ENCODE measurements at regions not wholly inside any gene's neighbourhood (a gene's known extent, or its start where the extent isn't known, plus 50 kb on each side); places are given as distances from the start of the nearest gene placed in this dataset.

- Mint-ChIP-seq H3K4me1 (ENCODE audit: low read depth) (peaks cover 2% of the 10 kb centered on the region), H3K4me3 (no peak overlapping the region), H3K36me3 (no peaks in the 10 kb centered on the region), H3K27me3 (no peaks in the 10 kb centered on the region), H3K27ac (no peak overlapping the region), H3K9me3 (no peaks in the 10 kb centered on the region)
- no peak for DNase-seq
- ChIA-PET POLR2A (no interaction called here), CTCF (no interaction called here)
- intact Hi-C loops (cut with micrococcal nuclease) = no loop called here
These were observed 377.2 kb upstream of the DDI1 start for GRCh38 chr11:103659206-103659618.

- no peak for DNase-seq
- ChIA-PET POLR2A (no interaction called here), CTCF (no interaction called here)
- H3K4me1 Mint-ChIP-seq (ENCODE audit: low read depth) = peaks cover 2% of the 10 kb centered on the region
- intact Hi-C loops (cut with micrococcal nuclease) = no loop called here
- H3K9me3 Mint-ChIP-seq = no peaks in the 10 kb centered on the region
- H3K4me3 Mint-ChIP-seq = no peak overlapping the region
- H3K27ac Mint-ChIP-seq = no peak overlapping the region
- no peaks in the 10 kb centered on the region for H3K27me3 Mint-ChIP-seq
- no peaks in the 10 kb centered on the region for H3K36me3 Mint-ChIP-seq
These were observed 376.7 kb upstream of the DDI1 start for GRCh38 chr11:103659743-103660142.

- CTCF ChIA-PET = no interaction called here
- DNase-seq = no peak
- no peaks in the 10 kb centered on the region for H3K36me3 Mint-ChIP-seq
- no peaks in the 10 kb centered on the region for H3K9me3 Mint-ChIP-seq
- intact Hi-C loops (cut with micrococcal nuclease) = no loop called here
- no peak overlapping the region for H3K4me3 Mint-ChIP-seq
- H3K4me1 Mint-ChIP-seq (ENCODE audit: low read depth) = peaks cover 2% of the 10 kb centered on the region
- no peak overlapping the region for H3K27ac Mint-ChIP-seq
- no peaks in the 10 kb centered on the region for H3K27me3 Mint-ChIP-seq
- POLR2A ChIA-PET = no interaction called here
These were observed 375.3 kb upstream of the DDI1 start for GRCh38 chr11:103661185-103661584.

- Mint-ChIP-seq H3K4me1 (ENCODE audit: low read depth) (peaks cover 2% of the 10 kb centered on the region), H3K4me3 (no peak overlapping the region), H3K9me3 (no peaks in the 10 kb centered on the region), H3K27me3 (no peaks in the 10 kb centered on the region), H3K36me3 (no peaks in the 10 kb centered on the region), H3K27ac (no peak overlapping the region)
- ChIA-PET POLR2A (no interaction called here), CTCF (no interaction called here)
- no peak for DNase-seq
- intact Hi-C loops (cut with micrococcal nuclease) = no loop called here
These were observed 374.4 kb upstream of the DDI1 start for GRCh38 chr11:103661991-103662390.

GRCh38 chr11:103662880-103663279 lies 373.6 kb upstream of the DDI1 start:
- ChIA-PET CTCF (no interaction called here), POLR2A (no interaction called here)
- no peaks in the 10 kb centered on the region for H3K27me3 Mint-ChIP-seq
- no peak for DNase-seq
- H3K27ac Mint-ChIP-seq = no peak overlapping the region
- no peaks in the 10 kb centered on the region for H3K9me3 Mint-ChIP-seq
- peaks cover 2% of the 10 kb centered on the region for H3K4me1 Mint-ChIP-seq (ENCODE audit: low read depth)
- intact Hi-C loops (cut with micrococcal nuclease) = no loop called here
- no peaks in the 10 kb centered on the region for H3K36me3 Mint-ChIP-seq
- H3K4me3 Mint-ChIP-seq = no peak overlapping the region

GRCh38 chr11:103668859-103669258 lies 367.6 kb upstream of the DDI1 start:
- intact Hi-C loops (cut with micrococcal nuclease) = no loop called here
- H3K27me3 Mint-ChIP-seq = peaks cover 4% of the 10 kb centered on the region
- no peaks in the 10 kb centered on the region for H3K9me3 Mint-ChIP-seq
- no peak overlapping the region for H3K27ac Mint-ChIP-seq
- CTCF ChIA-PET = no interaction called here
- POLR2A ChIA-PET = no interaction called here
- H3K4me1 Mint-ChIP-seq (ENCODE audit: low read depth) = no peaks in the 10 kb centered on the region
- H3K36me3 Mint-ChIP-seq = no peaks in the 10 kb centered on the region
- no peak for DNase-seq
- no peak overlapping the region for H3K4me3 Mint-ChIP-seq

GRCh38 chr11:103671143-103671651 lies 365.2 kb upstream of the DDI1 start:
- Mint-ChIP-seq H3K4me1 (ENCODE audit: low read depth) (no peaks in the 10 kb centered on the region), H3K27me3 (peaks cover 4% of the 10 kb centered on the region), H3K36me3 (no peaks in the 10 kb centered on the region), H3K9me3 (no peaks in the 10 kb centered on the region), H3K27ac (no peak overlapping the region), H3K4me3 (no peak overlapping the region)
- no peak for DNase-seq
- CTCF ChIA-PET = no interaction called here
- intact Hi-C loops (cut with micrococcal nuclease) = no loop called here
- POLR2A ChIA-PET = no interaction called here

- Mint-ChIP-seq H3K36me3 (no peaks in the 10 kb centered on the region), H3K27ac (no peak overlapping the region), H3K9me3 (no peaks in the 10 kb centered on the region), H3K4me3 (no peak overlapping the region), H3K4me1 (ENCODE audit: low read depth) (no peaks in the 10 kb centered on the region), H3K27me3 (peaks cover 4% of the 10 kb centered on the region)
- ChIA-PET CTCF (no interaction called here), POLR2A (no interaction called here)
- intact Hi-C loops (cut with micrococcal nuclease) = no loop called here
- no peak for DNase-seq
These were observed 362.7 kb upstream of the DDI1 start for GRCh38 chr11:103673773-103674172.

GRCh38 chr11:103676413-103676812 lies 360.0 kb upstream of the DDI1 start:
- Mint-ChIP-seq H3K36me3 (no peaks in the 10 kb centered on the region), H3K4me1 (ENCODE audit: low read depth) (no peaks in the 10 kb centered on the region), H3K9me3 (no peaks in the 10 kb centered on the region), H3K4me3 (no peak overlapping the region), H3K27me3 (peaks cover 2% of the 10 kb centered on the region), H3K27ac (no peak overlapping the region)
- POLR2A ChIA-PET = no interaction called here
- intact Hi-C loops (cut with micrococcal nuclease) = no loop called here
- CTCF ChIA-PET = no interaction called here
- no peak for DNase-seq

- H3K27ac Mint-ChIP-seq = no peak overlapping the region
- CTCF ChIA-PET = interaction anchor here (1.2 to 3.4 kb wide), 3 partner anchors 12 to 400 kb away, joined by 3 to 17 read pairs (median 3); no protein-coding TSS in a partner anchor
- H3K36me3 Mint-ChIP-seq = no peaks in the 10 kb centered on the region
These were observed 355.6 kb upstream of the DDI1 start for GRCh38 chr11:103680826-103681225.

GRCh38 chr11:103681855-103682254 lies 354.6 kb upstream of the DDI1 start:
- Mint-ChIP-seq H3K27ac (no peak overlapping the region), H3K4me3 (no peak overlapping the region), H3K4me1 (ENCODE audit: low read depth) (peaks cover 3% of the 10 kb centered on the region), H3K9me3 (no peaks in the 10 kb centered on the region), H3K27me3 (no peaks in the 10 kb centered on the region), H3K36me3 (no peaks in the 10 kb centered on the region)
- DNase-seq = no peak
- POLR2A ChIA-PET = no interaction called here
- intact Hi-C loops (cut with micrococcal nuclease) = loop anchor here (5.0 kb wide), 3 partner anchors 470 to 1320 kb away; no protein-coding TSS in a partner anchor
- CTCF ChIA-PET = interaction anchor here (1.0 to 3.4 kb wide), 8 partner anchors 11 to 572 kb away, joined by 3 to 17 read pairs (median 3); no protein-coding TSS in a partner anchor

More at GRCh38 chr11:103680826-103681225, 355.6 kb upstream of the DDI1 start:
- DNase-seq = no peak
- H3K4me1 Mint-ChIP-seq (ENCODE audit: low read depth) = peaks cover 3% of the 10 kb centered on the region
- no peak overlapping the region for H3K4me3 Mint-ChIP-seq
- POLR2A ChIA-PET = no interaction called here
- no peaks in the 10 kb centered on the region for H3K9me3 Mint-ChIP-seq
- intact Hi-C loops (cut with micrococcal nuclease) = loop anchor here (5.0 kb wide), 3 partner anchors 471 to 1321 kb away; no protein-coding TSS in a partner anchor
- no peaks in the 10 kb centered on the region for H3K27me3 Mint-ChIP-seq

GRCh38 chr11:103682318-103683184 lies 353.9 kb upstream of the DDI1 start:
- no peaks in the 10 kb centered on the region for H3K27me3 Mint-ChIP-seq
- peaks cover 3% of the 10 kb centered on the region for H3K4me1 Mint-ChIP-seq (ENCODE audit: low read depth)
- H3K36me3 Mint-ChIP-seq = no peaks in the 10 kb centered on the region
- ChIA-PET POLR2A (no interaction called here), CTCF (interaction anchor here (0.7 to 3.4 kb wide), 9 partner anchors 10 to 571 kb away, joined by 3 to 17 read pairs (median 3); partner anchors contain the start of gene PDGFD)
- H3K27ac Mint-ChIP-seq = no peak overlapping the region
- H3K9me3 Mint-ChIP-seq = no peaks in the 10 kb centered on the region
- H3K4me3 Mint-ChIP-seq = no peak overlapping the region
- intact Hi-C loops (cut with micrococcal nuclease) = loop anchor here (5.0 kb wide), 3 partner anchors 470 to 1320 kb away; no protein-coding TSS in a partner anchor
- DNase-seq = peak; percentile 54

- Mint-ChIP-seq H3K4me3 (no peak overlapping the region), H3K27ac (no peak overlapping the region), H3K9me3 (no peaks in the 10 kb centered on the region), H3K27me3 (no peaks in the 10 kb centered on the region), H3K4me1 (ENCODE audit: low read depth) (peaks cover 3% of the 10 kb centered on the region), H3K36me3 (no peaks in the 10 kb centered on the region)
- intact Hi-C loops (cut with micrococcal nuclease) = loop anchor here (5.0 kb wide), 3 partner anchors 469 to 1319 kb away; no protein-coding TSS in a partner anchor
- ChIA-PET POLR2A (no interaction called here), CTCF (interaction anchor here (3.4 kb wide), 1 partner anchor 9 kb away, joined by 17 read pairs; no protein-coding TSS in a partner anchor)
- DNase-seq = no peak
These were observed 352.9 kb upstream of the DDI1 start for GRCh38 chr11:103683576-103683975.
